ENCODE measurements at regions not wholly inside any gene's neighbourhood (a gene's known extent, or its start where the extent isn't known, plus 50 kb on each side); places are given as distances from the start of the nearest gene placed in this dataset.

GRCh38 chr5:143645356-143645755, 166.6 kb upstream of the HMHB1 start:
- no peak for TF ChIP-seq POLR2A (IDR thresholded peaks at IDR 0.05)
- TF ChIP-seq, protein P1, sequence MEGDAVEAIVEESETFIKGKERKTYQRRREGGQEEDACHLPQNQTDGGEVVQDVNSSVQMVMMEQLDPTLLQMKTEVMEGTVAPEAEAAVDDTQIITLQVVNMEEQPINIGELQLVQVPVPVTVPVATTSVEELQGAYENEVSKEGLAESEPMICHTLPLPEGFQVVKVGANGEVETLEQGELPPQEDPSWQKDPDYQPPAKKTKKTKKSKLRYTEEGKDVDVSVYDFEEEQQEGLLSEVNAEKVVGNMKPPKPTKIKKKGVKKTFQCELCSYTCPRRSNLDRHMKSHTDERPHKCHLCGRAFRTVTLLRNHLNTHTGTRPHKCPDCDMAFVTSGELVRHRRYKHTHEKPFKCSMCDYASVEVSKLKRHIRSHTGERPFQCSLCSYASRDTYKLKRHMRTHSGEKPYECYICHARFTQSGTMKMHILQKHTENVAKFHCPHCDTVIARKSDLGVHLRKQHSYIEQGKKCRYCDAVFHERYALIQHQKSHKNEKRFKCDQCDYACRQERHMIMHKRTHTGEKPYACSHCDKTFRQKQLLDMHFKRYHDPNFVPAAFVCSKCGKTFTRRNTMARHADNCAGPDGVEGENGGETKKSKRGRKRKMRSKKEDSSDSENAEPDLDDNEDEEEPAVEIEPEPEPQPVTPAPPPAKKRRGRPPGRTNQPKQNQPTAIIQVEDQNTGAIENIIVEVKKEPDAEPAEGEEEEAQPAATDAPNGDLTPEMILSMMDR (IDR thresholded peaks at IDR 0.05), result no peak
